Brain microvascular endothelial cell (primary cell): ENCODE measurements at regions not wholly inside any gene's neighbourhood (a gene's known extent, or its start where the extent isn't known, plus 50 kb on each side); places are given as distances from the start of the nearest gene placed in this dataset.

Experiments used
- DNase-seq: peaks from one replicate; pipeline ENCODE4 v3.0.0-alpha.2; 2020
- H3K27ac ChIP-seq: fragments of 250-450 bp; sonication (Bioruptor Pico); 2 replicates; pipeline ENCODE4 v1.5.1; 2020; ENCODE audit warnings: mild to moderate bottlenecking, moderate library complexity
- H3K27me3 ChIP-seq: fragments of 250-450 bp; sonication (Bioruptor Pico); replicated peaks from 2 replicates; pipeline ENCODE4 v1.5.1; 2020; ENCODE audit warnings: mild to moderate bottlenecking
- H3K36me3 ChIP-seq: fragments of 250-450 bp; sonication (Bioruptor Pico); replicated peaks from 2 replicates; pipeline ENCODE4 v1.5.1; 2020; ENCODE audit warnings: mild to moderate bottlenecking
- H3K4me3 ChIP-seq: 2 replicates; pipeline ENCODE4 v1.5.1; 2011; ENCODE audit warnings: low read depth, mild to moderate bottlenecking, control low read depth, low read length, moderate library complexity
- in situ Hi-C: cut with HindIII; loops from 2 replicates; pipeline ENCODE4 v1.10.0; 2017; ENCODE audit warnings: low sequenced_read_pairs, low pct_ligation_motif_present
- TF ChIP-seq, protein P1 (sequence below): IDR thresholded peaks from 2 replicates; pipeline ENCODE4 v1.5.1; 2011; ENCODE audit warnings: low read depth, mild to moderate bottlenecking, moderate library complexity, low read length, control low read depth, inconsistent platforms; ENCODE audit errors: missing control alignments

DNA sequence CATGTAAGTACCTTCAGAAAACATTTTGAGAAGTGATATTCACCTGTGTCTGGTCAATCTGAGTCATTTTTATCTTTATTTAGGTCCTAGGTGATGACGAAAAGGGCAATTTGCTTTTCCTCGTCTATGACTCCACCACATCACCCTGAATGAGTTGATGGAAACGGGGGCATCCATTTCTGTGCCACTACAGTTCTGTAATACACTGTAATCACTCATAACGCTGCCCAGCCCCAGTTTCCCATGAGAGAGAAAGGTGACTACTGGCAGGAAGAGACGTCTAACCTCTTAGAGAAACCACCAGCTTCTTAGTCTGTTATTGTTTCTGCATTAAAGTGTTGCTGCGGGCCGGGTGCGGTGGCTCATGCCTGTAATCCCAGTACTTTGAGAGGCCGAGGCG lies 205.3 kb upstream of the MKLN1 start:
- Histone ChIP-seq H3K4me3 (no peak overlapping the region), H3K36me3 (no peaks in the 10 kb centered on the region), H3K27ac (no peak overlapping the region), H3K27me3 (no peaks in the 10 kb centered on the region)
- DNase-seq = no peak
- TF ChIP-seq, protein P1, sequence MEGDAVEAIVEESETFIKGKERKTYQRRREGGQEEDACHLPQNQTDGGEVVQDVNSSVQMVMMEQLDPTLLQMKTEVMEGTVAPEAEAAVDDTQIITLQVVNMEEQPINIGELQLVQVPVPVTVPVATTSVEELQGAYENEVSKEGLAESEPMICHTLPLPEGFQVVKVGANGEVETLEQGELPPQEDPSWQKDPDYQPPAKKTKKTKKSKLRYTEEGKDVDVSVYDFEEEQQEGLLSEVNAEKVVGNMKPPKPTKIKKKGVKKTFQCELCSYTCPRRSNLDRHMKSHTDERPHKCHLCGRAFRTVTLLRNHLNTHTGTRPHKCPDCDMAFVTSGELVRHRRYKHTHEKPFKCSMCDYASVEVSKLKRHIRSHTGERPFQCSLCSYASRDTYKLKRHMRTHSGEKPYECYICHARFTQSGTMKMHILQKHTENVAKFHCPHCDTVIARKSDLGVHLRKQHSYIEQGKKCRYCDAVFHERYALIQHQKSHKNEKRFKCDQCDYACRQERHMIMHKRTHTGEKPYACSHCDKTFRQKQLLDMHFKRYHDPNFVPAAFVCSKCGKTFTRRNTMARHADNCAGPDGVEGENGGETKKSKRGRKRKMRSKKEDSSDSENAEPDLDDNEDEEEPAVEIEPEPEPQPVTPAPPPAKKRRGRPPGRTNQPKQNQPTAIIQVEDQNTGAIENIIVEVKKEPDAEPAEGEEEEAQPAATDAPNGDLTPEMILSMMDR = no peak
- in situ Hi-C loops = no loop called here

DNA sequence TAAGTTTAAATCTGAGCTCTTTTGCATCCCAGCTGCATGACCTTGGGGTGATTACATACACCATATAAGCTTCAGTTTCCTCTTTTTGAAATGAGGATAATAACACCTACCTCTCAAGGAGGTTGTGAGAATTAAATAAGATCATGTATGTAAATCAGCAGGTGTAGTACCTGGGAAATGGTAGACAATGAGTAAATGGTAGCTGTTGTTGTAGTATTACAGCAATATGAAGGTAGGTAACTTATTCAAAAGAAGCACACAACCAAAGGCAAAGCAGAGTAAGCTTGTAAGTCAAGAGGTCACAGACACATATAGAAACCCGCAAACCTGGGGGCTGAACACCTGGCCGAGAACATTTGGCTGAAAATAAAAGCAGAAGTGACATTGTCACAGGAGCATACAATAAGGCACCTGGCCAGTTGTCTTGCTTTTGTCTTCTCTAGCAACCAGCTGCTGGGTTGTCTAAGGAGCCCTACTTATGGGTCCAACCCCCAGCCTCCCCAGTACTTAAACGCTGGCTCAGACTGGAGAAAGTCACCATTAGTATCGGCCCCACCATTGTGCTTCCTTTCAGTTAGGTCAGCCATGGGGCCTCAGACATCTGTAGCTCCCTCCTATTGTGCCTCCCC lies 203.6 kb upstream of the MKLN1 start:
- Histone ChIP-seq H3K27me3 (no peaks in the 10 kb centered on the region), H3K36me3 (no peaks in the 10 kb centered on the region), H3K4me3 (no peak overlapping the region), H3K27ac (no peak overlapping the region)
- in situ Hi-C loops = no loop called here
- no peak for DNase-seq
- TF ChIP-seq, protein P1 = no peak

DNA sequence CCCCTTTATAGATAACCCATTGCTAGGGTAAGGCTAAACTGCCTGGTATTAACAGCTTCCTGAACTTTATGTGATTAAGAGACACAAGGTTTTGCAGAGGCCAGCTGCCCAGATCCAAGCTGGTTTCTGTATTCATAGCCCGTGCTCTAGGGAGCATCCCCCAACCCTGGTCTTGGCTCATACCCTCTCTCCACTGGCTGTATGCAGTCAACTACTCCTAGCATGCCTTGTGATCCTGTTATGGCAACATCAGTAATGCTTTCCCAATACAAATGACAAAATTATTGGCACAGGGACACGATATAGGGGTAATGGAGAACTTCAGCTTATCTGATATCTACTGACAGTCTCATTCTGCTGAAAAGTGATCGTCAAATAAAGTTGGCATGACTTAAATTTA lies 202.8 kb upstream of the MKLN1 start:
- Histone ChIP-seq H3K27me3 (no peaks in the 10 kb centered on the region), H3K36me3 (no peaks in the 10 kb centered on the region), H3K27ac (no peak overlapping the region), H3K4me3 (no peak overlapping the region)
- DNase-seq = no peak
- TF ChIP-seq, protein P1 = no peak
- in situ Hi-C loops = no loop called here

DNA sequence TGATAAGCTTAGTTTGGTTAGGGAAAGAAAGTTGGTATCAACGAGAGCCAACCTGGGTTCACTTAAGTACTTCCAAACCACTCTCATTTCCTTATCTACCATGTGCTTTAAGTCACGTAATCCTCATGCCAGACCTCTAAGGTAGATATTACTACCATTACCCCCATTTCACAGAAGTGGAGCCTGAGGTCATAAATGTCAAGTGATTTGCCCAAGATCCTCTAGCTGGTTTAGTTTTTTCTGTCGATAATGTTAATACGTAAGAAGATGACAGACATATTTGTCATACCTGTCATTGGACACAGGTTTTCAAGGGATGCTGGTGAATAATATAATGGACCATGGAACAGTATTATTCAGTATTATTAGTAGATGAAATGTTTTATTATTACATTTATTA lies 197.4 kb upstream of the MKLN1 start:
- in situ Hi-C loops = no loop called here
- no peak overlapping the region for H3K27ac ChIP-seq
- no peak overlapping the region for H3K4me3 ChIP-seq
- TF ChIP-seq, protein P1 = no peak
- no peaks in the 10 kb centered on the region for H3K27me3 ChIP-seq
- no peaks in the 10 kb centered on the region for H3K36me3 ChIP-seq
- DNase-seq = no peak

DNA sequence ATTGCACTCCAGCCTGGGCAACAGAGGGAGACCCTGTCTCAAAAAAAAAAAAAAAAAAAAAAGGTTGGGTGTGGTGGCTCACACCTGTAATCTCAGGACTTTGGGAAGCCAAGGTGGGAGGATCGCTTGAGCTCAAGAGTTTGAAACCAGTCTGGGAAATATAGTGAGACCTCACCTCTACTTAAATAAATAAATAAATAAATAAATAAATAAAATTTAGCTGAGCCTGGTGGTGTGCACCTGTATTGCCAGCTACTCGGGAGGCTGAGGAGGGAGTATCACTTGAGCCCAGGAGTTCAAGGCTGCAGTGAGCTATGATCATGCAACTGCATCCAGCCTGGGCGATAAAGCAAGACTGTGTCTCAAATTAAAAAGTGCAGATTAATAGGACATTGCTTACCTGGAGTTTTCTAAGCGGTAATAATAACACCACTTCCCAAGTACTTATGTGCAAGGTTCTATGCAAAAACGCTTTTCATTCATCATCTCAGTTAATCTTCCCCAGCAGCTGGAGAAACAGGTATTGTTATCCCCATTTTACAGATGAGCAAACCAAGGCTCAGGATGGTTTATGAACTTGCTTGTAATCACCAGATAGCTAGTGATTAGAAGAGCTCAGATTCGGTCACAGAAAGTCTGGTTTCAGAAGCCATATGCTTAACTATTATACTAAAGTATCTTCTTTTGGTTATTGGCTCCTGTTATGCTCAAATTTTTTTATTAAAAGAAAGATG lies 196.5 kb upstream of the MKLN1 start:
- TF ChIP-seq, protein P1 = no peak
- H3K4me3 ChIP-seq = no peak overlapping the region

More for the DNA sequence above, 196.5 kb upstream of the MKLN1 start:
- no peaks in the 10 kb centered on the region for H3K36me3 ChIP-seq
- in situ Hi-C loops = no loop called here
- no peak for DNase-seq
- no peaks in the 10 kb centered on the region for H3K27me3 ChIP-seq
- no peak overlapping the region for H3K27ac ChIP-seq
